ENCODE measurements at regions not wholly inside any gene's neighbourhood (a gene's known extent, or its start where the extent isn't known, plus 50 kb on each side); places are given as distances from the start of the nearest gene placed in this dataset.

GRCh38 chr2:145623136-145623535 lies 1103.2 kb upstream of the ZEB2 start:
- Histone ChIP-seq H3K27me3 (ENCODE audit: insufficient read depth, low read length) (no peaks in the 10 kb centered on the region), H4K20me1 (ENCODE audit: insufficient read depth) (no peaks in the 10 kb centered on the region), H3K4me2 (ENCODE audit: low read length) (no peak overlapping the region), H2AFZ (ENCODE audit: low read depth, low read length, poor library complexity, severe bottlenecking) (no peak overlapping the region), H3K4me1 (ENCODE audit: control insufficient read depth in 1 of 2, insufficient read depth in 2 of 2, low read length in 2 of 2) (no peaks in the 10 kb centered on the region), H3K4me3 (replicated peaks in 1 of 2; ENCODE audit: low read depth in 1 of 2, low read length in 2 of 2) (no peak overlapping the region), H3K9me2 (ENCODE audit: insufficient read depth) (no peaks in the 10 kb centered on the region), H3K9me3 (ENCODE audit: control insufficient read depth in 1 of 2, insufficient read depth in 1 of 2, low read depth in 1 of 2, low read length in 2 of 2) (no peaks in the 10 kb centered on the region), H3K79me2 (ENCODE audit: insufficient read depth, low read length) (no peaks in the 10 kb centered on the region), H3K27ac (ENCODE audit: low read depth, low read length) (no peak overlapping the region), H3K9ac (ENCODE audit: low read length) (no peak overlapping the region), H3K36me3 (ENCODE audit: control insufficient read depth in 1 of 2, insufficient read depth in 2 of 2, low read length in 2 of 2) (no peaks in the 10 kb centered on the region)
- TF ChIP-seq YY1 (IDR thresholded peaks at IDR 0.05; ENCODE audit: extremely low read depth, insufficient replicate concordance, low read depth, low read length): no peak
- ATAC-seq (no peak), DNase-seq (ENCODE audit: low read depth, low spot score) (no peak)
- intact Hi-C loops (cut with micrococcal nuclease): no loop called here
- ChIA-PET RAD21 (ENCODE audit: low non-redundant PET in 1 of 2, low total read pairs in 2 of 2, uncharacterized antibody in 2 of 2, unreplicated experiment in 2 of 2) (no interaction called here), POLR2A (no interaction called here), CTCF (no interaction called here)
- no TSS peak for BruUV-seq (replicated peaks)

- Histone ChIP-seq H3K27me3 (ENCODE audit: insufficient read depth, low read length) (no peaks in the 10 kb centered on the region), H3K79me2 (ENCODE audit: insufficient read depth, low read length) (no peaks in the 10 kb centered on the region), H2AFZ (ENCODE audit: low read depth, low read length, poor library complexity, severe bottlenecking) (no peak overlapping the region), H3K4me3 (replicated peaks in 1 of 2; ENCODE audit: low read depth in 1 of 2, low read length in 2 of 2) (no peak overlapping the region), H3K4me2 (ENCODE audit: low read length) (no peak overlapping the region), H3K9me3 (ENCODE audit: control insufficient read depth in 1 of 2, insufficient read depth in 1 of 2, low read depth in 1 of 2, low read length in 2 of 2) (no peaks in the 10 kb centered on the region), H3K9ac (ENCODE audit: low read length) (no peak overlapping the region), H3K27ac (ENCODE audit: low read depth, low read length) (no peak overlapping the region), H3K36me3 (ENCODE audit: control insufficient read depth in 1 of 2, insufficient read depth in 2 of 2, low read length in 2 of 2) (no peaks in the 10 kb centered on the region), H3K4me1 (ENCODE audit: control insufficient read depth in 1 of 2, insufficient read depth in 2 of 2, low read length in 2 of 2) (no peaks in the 10 kb centered on the region), H4K20me1 (ENCODE audit: insufficient read depth) (no peaks in the 10 kb centered on the region), H3K9me2 (ENCODE audit: insufficient read depth) (no peaks in the 10 kb centered on the region; the same call in 1 of the 2 replicates)
- intact Hi-C loops (cut with micrococcal nuclease): no loop called here
- ATAC-seq (no peak), DNase-seq (ENCODE audit: low read depth, low spot score) (no peak)
- TF ChIP-seq POLR2AphosphoS5 (IDR thresholded peaks at IDR 0.05; ENCODE audit: low read depth, low read length) (no peak), SP1 (IDR thresholded peaks at IDR 0.05; ENCODE audit: low read depth) (no peak), EZH2 (IDR thresholded peaks at IDR 0.05) (no peak), RAD21 (IDR thresholded peaks at IDR 0.05; ENCODE audit: low read depth) (no peak), ZNF274 (IDR thresholded peaks at IDR 0.05; ENCODE audit: low read depth, low read length) (no peak), SRF (IDR thresholded peaks at IDR 0.05; ENCODE audit: low read depth) (no peak)
- CTCF ChIA-PET: no interaction called here
- POLR2A ChIA-PET: no interaction called here
- BruUV-seq (replicated peaks): no TSS peak
- RAD21 ChIA-PET (ENCODE audit: low non-redundant PET in 1 of 2, low total read pairs in 2 of 2, uncharacterized antibody in 2 of 2, unreplicated experiment in 2 of 2): no interaction called here
Measured at GRCh38 chr2:145622285-145622684, 1102.4 kb upstream of the ZEB2 start.
